Astrocyte (in vitro differentiated cells and primary cell): ENCODE measurements at regions not wholly inside any gene's neighbourhood (a gene's known extent, or its start where the extent isn't known, plus 50 kb on each side); places are given as distances from the start of the nearest gene placed in this dataset.

Experiments
- CTCF ChIP-seq: IDR thresholded peaks from 2 replicates; pipeline ENCODE4 v1.5.1; 2011; ENCODE audit warnings: low read depth, mild to moderate bottlenecking, inconsistent platforms, low read length, moderate library complexity; ENCODE audit not compliant: insufficient read depth
- EZH2 ChIP-seq: IDR thresholded peaks from 2 replicates; pipeline ENCODE4 v1.6.1; 2012; ENCODE audit warnings: mild to moderate bottlenecking, low read length, inconsistent platforms; ENCODE audit not compliant: insufficient read depth

- no peak for TF ChIP-seq CTCF
- no peak for TF ChIP-seq EZH2
Measured at GRCh38 chr1:143699115-143699514, 272.7 kb downstream of the FAM72C start.
